HCT116 (cell line): ENCODE measurements at regions not wholly inside any gene's neighbourhood (a gene's known extent, or its start where the extent isn't known, plus 50 kb on each side); places are given as distances from the start of the nearest gene placed in this dataset.

Experiments used
- ATAC-seq: fragments of 200-7000 bp; cut with Tn5 transposase; 2 replicates; pipeline ENCODE4 v1.9.1; 2020; ENCODE audit warnings: mild to moderate bottlenecking, moderate library complexity
- BruUV-seq: library from RNA; stranded (reverse); fragments of 400-500 nt; replicated peaks from 2 replicates; lab custom pipeline; 2021; lab: Mats Ljungman, UMichigan
- CTCF ChIA-PET: fragments of 300-600 bp; sonication (Branson Sonifier 250); formaldehyde crosslinking; loops from one replicate; lab custom pipeline; 2021; ENCODE audit warnings: antibody characterized with exemption; lab: Charles Lee
- POLR2A ChIA-PET: fragments of 300-600, 350-600 bp; sonication (Branson Sonifier 250); formaldehyde crosslinking; loops from one replicate; lab custom pipeline; 2021; ENCODE audit warnings: antibody characterized with exemption; lab: Charles Lee
- RAD21 ChIA-PET, 2 experiments: fragments of 300-600 bp; sonication (Branson Sonifier 250); formaldehyde crosslinking; loops; one replicate each; lab custom pipeline; 2023; ENCODE audit warnings: low total read pairs in 2 of 2; ENCODE audit not compliant: uncharacterized antibody in 2 of 2, unreplicated experiment in 2 of 2, low non-redundant PET in 1 of 2; lab: Charles Lee
- DNase-seq: peaks from one replicate; pipeline ENCODE4 v3.0.0-alpha.2; 2010; ENCODE audit warnings: low read depth, low spot score
- H2AFZ ChIP-seq: fragments of 200-600 bp; shearing (Covaris generic), sonication (generic); 2 replicates; pipeline ENCODE4 v1.6.1; 2017; ENCODE audit warnings: low read depth, mixed run types, mixed read lengths, antibody characterized with exemption, low read length; ENCODE audit not compliant: poor library complexity, severe bottlenecking
- H3K27ac ChIP-seq: 2 replicates; pipeline ENCODE4 v1.5.1; 2012; ENCODE audit warnings: low read depth, low read length
- H3K27me3 ChIP-seq: fragments of 200-600 bp; sonication (generic); 2 replicates; pipeline ENCODE4 v1.6.1; 2016; ENCODE audit warnings: mixed run types, low read length, mixed read lengths; ENCODE audit not compliant: insufficient read depth
- H3K36me3 ChIP-seq, 2 experiments: fragments of 200-500 bp in 1 of 2; fragments of 200-600 bp in 1 of 2; sonication (Bioruptor generic) in 1 of 2; sonication (generic) in 1 of 2; 2 replicates each; pipeline versions ENCODE4 v1.5.1 to v1.6.1; 2014 to 2016; ENCODE audit warnings: low read length in 2 of 2, inconsistent platforms in 1 of 2, mixed read lengths in 1 of 2, mixed run types in 1 of 2; ENCODE audit not compliant: insufficient read depth in 2 of 2, control insufficient read depth in 1 of 2
- H3K4me1 ChIP-seq, 2 experiments: fragments of 200-600 bp in 1 of 2; sonication (generic) in 1 of 2; 2 replicates each; pipeline versions ENCODE4 v1.5.1 to v1.6.1; 2012 to 2017; ENCODE audit warnings: low read length in 2 of 2, inconsistent platforms in 1 of 2, mild to moderate bottlenecking in 1 of 2, mixed read lengths in 1 of 2, mixed run types in 1 of 2, moderate library complexity in 1 of 2; ENCODE audit not compliant: insufficient read depth in 2 of 2, control insufficient read depth in 1 of 2
- H3K4me2 ChIP-seq: fragments of 200-600 bp; sonication (generic); 2 replicates; pipeline ENCODE4 v1.6.1; 2017; ENCODE audit warnings: mixed run types, low read length, mixed read lengths
- H3K4me3 ChIP-seq, 2 experiments: fragments of 200-600 bp in 1 of 2; sonication (generic) in 1 of 2; replicated peaks in 1 of 2; 2 replicates each; pipeline ENCODE4 v1.5.1; 2011 to 2016; ENCODE audit warnings: low read length in 2 of 2, control low read depth in 1 of 2, low read depth in 1 of 2, mild to moderate bottlenecking in 1 of 2, mixed read lengths in 1 of 2, mixed run types in 1 of 2
- H3K79me2 ChIP-seq: fragments of 200-600 bp; sonication (generic); 2 replicates; pipeline ENCODE4 v1.6.1; 2017; ENCODE audit warnings: mild to moderate bottlenecking, mixed run types, low read length, moderate library complexity, mixed read lengths; ENCODE audit not compliant: insufficient read depth
- H3K9ac ChIP-seq: fragments of 200-600 bp; sonication (generic); 2 replicates; pipeline ENCODE4 v1.6.1; 2016; ENCODE audit warnings: low read length, mixed read lengths
- H3K9me2 ChIP-seq: fragments of 200-600 bp; sonication (generic), shearing (Covaris generic); 2 replicates; pipeline ENCODE4 v1.6.1; 2017; ENCODE audit warnings: mixed run types, mild to moderate bottlenecking, moderate library complexity; ENCODE audit not compliant: insufficient read depth
- H3K9me3 ChIP-seq, 2 experiments: fragments of 200-500 bp in 1 of 2; fragments of 200-600 bp in 1 of 2; sonication (Bioruptor generic) in 1 of 2; sonication (generic) in 1 of 2; 2 replicates each; pipeline ENCODE4 v1.6.1; 2014 to 2017; ENCODE audit warnings: low read length in 2 of 2, mixed read lengths in 2 of 2, inconsistent platforms in 1 of 2, low read depth in 1 of 2, mild to moderate bottlenecking in 1 of 2, mixed run types in 1 of 2, moderate library complexity in 1 of 2; ENCODE audit not compliant: control insufficient read depth in 1 of 2, insufficient read depth in 1 of 2
- H4K20me1 ChIP-seq: fragments of 200-600 bp; sonication (generic), shearing (Covaris generic); 2 replicates; pipeline ENCODE4 v1.6.1; 2017; ENCODE audit warnings: mixed run types, mild to moderate bottlenecking, moderate library complexity; ENCODE audit not compliant: insufficient read depth
- CBX3 ChIP-seq: IDR thresholded peaks from 2 replicates; pipeline ENCODE4 v1.6.1; 2012; ENCODE audit warnings: low read depth
- CEBPB ChIP-seq: IDR thresholded peaks from 2 replicates; pipeline ENCODE4 v1.6.1; 2012; ENCODE audit warnings: low read depth
- CTCF ChIP-seq, 3 experiments: fragments of 200-600 bp in 1 of 3; sonication (generic) in 1 of 3; IDR thresholded peaks in 2 of 3; conservative IDR thresholded peaks in 1 of 3; 2 replicates each; pipeline ENCODE4 v1.5.1; 2012 to 2017; ENCODE audit warnings: low read depth in 2 of 3, low read length in 2 of 3, antibody characterized with exemption in 1 of 3, borderline replicate concordance in 1 of 3, control low read depth in 1 of 3, mild to moderate bottlenecking in 1 of 3, mixed read lengths in 1 of 3, mixed run types in 1 of 3, moderate library complexity in 1 of 3; ENCODE audit not compliant: insufficient read depth in 1 of 3
- EGR1 ChIP-seq: IDR thresholded peaks from 2 replicates; pipeline ENCODE4 v1.6.1; 2012; ENCODE audit warnings: low read depth
- ELF1 ChIP-seq: IDR thresholded peaks from 2 replicates; pipeline ENCODE4 v1.6.1; 2012; ENCODE audit warnings: low read depth, borderline replicate concordance
- EZH2 ChIP-seq: fragments of 200-600 bp; sonication (generic); IDR thresholded peaks from 2 replicates; pipeline ENCODE4 v1.6.1; 2017; ENCODE audit warnings: antibody characterized with exemption, mixed run types
- EZH2phosphoT487 ChIP-seq: fragments of 200-600 bp; IDR thresholded peaks from 2 replicates; pipeline ENCODE4 v1.6.1; 2018; ENCODE audit warnings: antibody characterized with exemption, borderline replicate concordance
- FOSL1 ChIP-seq: IDR thresholded peaks from 2 replicates; pipeline ENCODE4 v1.6.1; 2012; ENCODE audit warnings: low read depth
- MAX ChIP-seq: IDR thresholded peaks from 2 replicates; pipeline ENCODE4 v1.6.1; 2012
- RAD21 ChIP-seq: IDR thresholded peaks from 2 replicates; pipeline ENCODE4 v1.6.1; 2012; ENCODE audit warnings: low read depth, mild to moderate bottlenecking
- REST ChIP-seq: IDR thresholded peaks from 2 replicates; pipeline ENCODE4 v1.6.1; 2012; ENCODE audit warnings: low read depth
- SP1 ChIP-seq: IDR thresholded peaks from 2 replicates; pipeline ENCODE4 v1.6.1; 2012; ENCODE audit warnings: low read depth
- SRF ChIP-seq: IDR thresholded peaks from 2 replicates; pipeline ENCODE4 v1.6.1; 2012; ENCODE audit warnings: low read depth
- TCF7L2 ChIP-seq: IDR thresholded peaks from 2 replicates; pipeline ENCODE4 v1.7.0; 2011; ENCODE audit warnings: borderline replicate concordance, inconsistent platforms; ENCODE audit not compliant: insufficient read depth, insufficient read length; ENCODE audit errors: extremely low read depth
- YY1 ChIP-seq: IDR thresholded peaks from 2 replicates; pipeline ENCODE4 v1.6.1; 2011; ENCODE audit warnings: low read length, low read depth, moderate library complexity, mild to moderate bottlenecking; ENCODE audit not compliant: insufficient replicate concordance; ENCODE audit errors: extremely low read depth
- ZBTB33 ChIP-seq: IDR thresholded peaks from 2 replicates; pipeline ENCODE4 v1.6.1; 2011; ENCODE audit warnings: mild to moderate bottlenecking, low read length, moderate library complexity; ENCODE audit not compliant: insufficient replicate concordance; ENCODE audit errors: extremely low read depth
- ZFX ChIP-seq: fragments of 450-650 bp; IDR thresholded peaks from 2 replicates; pipeline ENCODE4 v1.6.1; 2017
- intact Hi-C: fragments of 100-400 bp; cut with micrococcal nuclease; formaldehyde crosslinking; loops from 2 replicates; pipeline ENCODE4 v1.10.0; 2022

GRCh38 chr4:164571593-164572390, 182.1 kb upstream of the SMIM31 start:
- Histone ChIP-seq H4K20me1 (no peaks in the 10 kb centered on the region), H2AFZ (no peak overlapping the region), H3K27ac (no peak overlapping the region), H3K4me2 (no peak overlapping the region), H3K4me3 (no peak overlapping the region), H3K79me2 (no peaks in the 10 kb centered on the region), H3K9me3 (no peaks in the 10 kb centered on the region), H3K4me1 (peaks cover 0 to 20% of the 10 kb centered on the region in 2 experiments; a peak in 2 of 4 replicates), H3K9ac (no peak overlapping the region), H3K36me3 (no peaks in the 10 kb centered on the region), H3K27me3 (no peaks in the 10 kb centered on the region), H3K9me2 (no peaks in the 10 kb centered on the region)
- RAD21 ChIA-PET, result no interaction called here
- TF ChIP-seq EZH2 (no peak), ELF1 (no peak), REST (no peak), ZFX (no peak), EZH2phosphoT487 (no peak), SRF (no peak), CEBPB (no peak), MAX (no peak), SP1 (no peak), TCF7L2 (no peak), CTCF (IDR thresholded peaks at IDR 0.05 in 2 of 3, conservative IDR thresholded peaks at IDR 0.05 in 1 of 3; ENCODE audit: borderline replicate concordance in 1 of 3, insufficient read depth in 1 of 3, low read depth in 2 of 3, low read length in 2 of 3) (no peak), EGR1 (no peak), FOSL1 (no peak), YY1 (no peak), ZBTB33 (no peak), CBX3 (no peak), RAD21 (no peak)
- DNase-seq (no peak), ATAC-seq (no peak)
- CTCF ChIA-PET, result no interaction called here
- POLR2A ChIA-PET, result no interaction called here
- intact Hi-C loops, result no loop called here
- BruUV-seq, result no TSS peak
